ENCODE measurements at regions not wholly inside any gene's neighbourhood (a gene's known extent, or its start where the extent isn't known, plus 50 kb on each side); places are given as distances from the start of the nearest gene placed in this dataset.

DNA sequence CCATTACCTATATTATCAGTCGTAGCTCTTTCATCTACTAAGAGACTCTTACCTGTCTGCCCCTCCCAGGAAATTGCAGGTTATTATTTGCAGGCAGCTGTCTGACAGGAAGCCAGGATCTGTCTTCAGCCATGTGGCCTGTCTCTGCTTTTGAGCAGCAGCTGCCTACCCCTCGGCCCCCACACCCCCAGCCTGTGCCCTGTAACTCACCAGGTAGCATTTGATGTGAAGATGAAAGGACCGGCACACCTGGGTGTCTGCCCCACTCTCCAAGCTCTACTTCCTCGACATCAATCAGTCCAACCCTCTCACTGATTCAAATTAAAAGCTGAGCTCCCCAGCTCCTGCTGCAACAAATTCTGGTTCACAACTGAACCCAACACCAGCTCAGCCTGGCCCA, 197.2 kb upstream of the CTNNB1 start:
- no peak for TF ChIP-seq CTCF (IDR thresholded peaks at IDR 0.05; ENCODE audit: unreplicated experiment)
- Mint-ChIP-seq H3K4me1 (ENCODE audit: low read depth) (peaks cover 3% of the 10 kb centered on the region), H3K9me3 (ENCODE audit: low read depth) (peaks cover 5% of the 10 kb centered on the region), H3K4me3 (ENCODE audit: low read depth) (no peak overlapping the region), H3K27me3 (peaks cover 22% of the 10 kb centered on the region), H3K36me3 (ENCODE audit: insufficient read depth) (no peaks in the 10 kb centered on the region), H3K27ac (no peak overlapping the region)
- no peak for DNase-seq (ENCODE audit: low spot score, unreplicated experiment)

GRCh38 chr3:41007399-41007798, 191.9 kb upstream of the CTNNB1 start:
- H3K4me3 Mint-ChIP-seq (ENCODE audit: low read depth), result no peak overlapping the region
- peaks cover 21% of the 10 kb centered on the region for H3K9me3 Mint-ChIP-seq (ENCODE audit: low read depth)
- TF ChIP-seq CTCF (IDR thresholded peaks at IDR 0.05; ENCODE audit: unreplicated experiment), result no peak
- H3K4me1 Mint-ChIP-seq (ENCODE audit: low read depth), result peaks cover 3% of the 10 kb centered on the region
- DNase-seq (ENCODE audit: low spot score, unreplicated experiment), result no peak
- H3K27me3 Mint-ChIP-seq, result peaks cover under 1% of the 10 kb centered on the region
- no peak overlapping the region for H3K27ac Mint-ChIP-seq
- H3K36me3 Mint-ChIP-seq (ENCODE audit: insufficient read depth), result peaks cover 3% of the 10 kb centered on the region

DNA sequence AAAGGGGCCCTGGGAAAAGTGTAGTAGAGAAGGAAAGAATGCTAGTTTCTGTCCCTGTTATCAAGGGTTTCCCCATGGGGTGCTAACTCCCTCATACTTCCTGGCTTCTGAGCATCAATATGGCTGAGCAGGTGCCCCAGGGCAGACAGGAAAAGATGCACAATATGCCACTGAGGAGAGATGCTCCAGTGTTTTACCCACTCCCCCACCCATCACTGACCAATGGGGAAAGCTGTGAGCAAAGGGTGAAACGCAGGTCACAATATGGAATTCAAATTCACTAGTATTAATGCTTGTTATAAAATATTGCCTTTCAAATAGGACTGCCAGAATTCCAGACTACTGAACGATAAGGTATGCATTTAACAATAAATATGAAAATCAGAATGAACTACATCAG, 187.5 kb upstream of the CTNNB1 start:
- no peaks in the 10 kb centered on the region for H3K27me3 Mint-ChIP-seq
- TF ChIP-seq CTCF (IDR thresholded peaks at IDR 0.05; ENCODE audit: unreplicated experiment), result no peak
- no peak overlapping the region for H3K27ac Mint-ChIP-seq
- peaks cover 18% of the 10 kb centered on the region for H3K9me3 Mint-ChIP-seq (ENCODE audit: low read depth)
- DNase-seq (ENCODE audit: low spot score, unreplicated experiment), result no peak
- no peak overlapping the region for H3K4me3 Mint-ChIP-seq (ENCODE audit: low read depth)
- no peaks in the 10 kb centered on the region for H3K4me1 Mint-ChIP-seq (ENCODE audit: low read depth)
- H3K36me3 Mint-ChIP-seq (ENCODE audit: insufficient read depth), result peaks cover 3% of the 10 kb centered on the region

DNA sequence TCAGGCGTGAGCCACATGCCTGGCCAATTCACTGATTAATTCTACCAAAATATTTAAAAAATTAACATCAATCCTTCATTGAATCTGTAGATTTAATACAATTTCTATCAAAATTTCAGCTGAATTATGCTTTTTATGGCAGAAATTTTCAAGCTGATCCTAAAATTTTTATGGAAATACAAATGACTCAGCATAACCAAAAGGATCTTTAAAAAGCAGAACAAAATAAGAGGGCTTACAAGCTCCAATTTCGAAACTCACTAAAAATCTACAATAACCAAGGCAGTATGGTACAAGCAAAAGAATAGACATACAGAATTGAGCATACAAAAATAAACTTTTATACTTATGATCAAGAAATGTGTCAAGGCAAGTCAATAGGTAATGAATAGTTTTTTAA, 180.4 kb upstream of the CTNNB1 start:
- Mint-ChIP-seq H3K27me3 (no peaks in the 10 kb centered on the region), H3K9me3 (ENCODE audit: low read depth) (no peaks in the 10 kb centered on the region), H3K4me1 (ENCODE audit: low read depth) (peaks cover under 1% of the 10 kb centered on the region), H3K27ac (no peak overlapping the region), H3K36me3 (ENCODE audit: insufficient read depth) (no peaks in the 10 kb centered on the region), H3K4me3 (ENCODE audit: low read depth) (no peak overlapping the region)
- TF ChIP-seq CTCF (IDR thresholded peaks at IDR 0.05; ENCODE audit: unreplicated experiment), result no peak
- DNase-seq (ENCODE audit: low spot score, unreplicated experiment), result no peak

GRCh38 chr3:41024031-41024836, 175.1 kb upstream of the CTNNB1 start:
- no peak overlapping the region for H3K4me3 Mint-ChIP-seq (ENCODE audit: low read depth)
- no peaks in the 10 kb centered on the region for H3K36me3 Mint-ChIP-seq (ENCODE audit: insufficient read depth)
- TF ChIP-seq CTCF (IDR thresholded peaks at IDR 0.05; ENCODE audit: unreplicated experiment), result no peak
- H3K4me1 Mint-ChIP-seq (ENCODE audit: low read depth), result peaks cover 5% of the 10 kb centered on the region
- H3K27ac Mint-ChIP-seq, result no peak overlapping the region
- no peaks in the 10 kb centered on the region for H3K9me3 Mint-ChIP-seq (ENCODE audit: low read depth)
- H3K27me3 Mint-ChIP-seq, result no peaks in the 10 kb centered on the region
- no peak for DNase-seq (ENCODE audit: low spot score, unreplicated experiment)

Measured in progenitor cell of endocrine pancreas (in vitro differentiated cells).